Neural progenitor cell (in vitro differentiated cells): ENCODE measurements at regions not wholly inside any gene's neighbourhood (a gene's known extent, or its start where the extent isn't known, plus 50 kb on each side); places are given as distances from the start of the nearest gene placed in this dataset.

ENCODE experiments used
- DNase-seq: peaks from one replicate; pipeline ENCODE4 v3.0.0-alpha.2; 2016; ENCODE audit warnings: low spot score
- H2AFZ ChIP-seq: fragments of 200-600 bp; sonication (generic); replicated peaks from 2 replicates; pipeline ENCODE4 v1.6.1; 2016; ENCODE audit warnings: antibody characterized with exemption
- H3F3A ChIP-seq: fragments of 200-600 bp; sonication (generic); 2 replicates; pipeline ENCODE4 v1.6.1; 2016; ENCODE audit warnings: antibody characterized with exemption, low read depth
- H3K27ac ChIP-seq: fragments of 200-600 bp; sonication (generic); 2 replicates; pipeline ENCODE4 v1.5.1; 2016; ENCODE audit warnings: mild to moderate bottlenecking
- H3K27me3 ChIP-seq: fragments of 200-600 bp; sonication (generic); 2 replicates; pipeline ENCODE4 v1.6.1; 2016; ENCODE audit warnings: mild to moderate bottlenecking, moderate library complexity
- H3K36me3 ChIP-seq: fragments of 200-600 bp; sonication (generic); 2 replicates; pipeline ENCODE4 v1.5.1; 2016
- H3K4me1 ChIP-seq: fragments of 200-600 bp; sonication (generic); 2 replicates; pipeline ENCODE4 v1.6.1; 2016; ENCODE audit warnings: mixed run types
- H3K4me2 ChIP-seq: fragments of 200-600 bp; sonication (generic); 2 replicates; pipeline ENCODE4 v1.6.1; 2016
- H3K4me3 ChIP-seq: fragments of 200-600 bp; sonication (generic); 2 replicates; pipeline ENCODE4 v1.5.1; 2016
- H3K79me2 ChIP-seq: fragments of 200-600 bp; sonication (generic); 2 replicates; pipeline ENCODE4 v1.6.1; 2016; ENCODE audit warnings: low read depth
- H3K9ac ChIP-seq: fragments of 200-600 bp; sonication (generic); 2 replicates; pipeline ENCODE4 v1.6.1; 2016
- H3K9me3 ChIP-seq: fragments of 200-600 bp; sonication (generic); 2 replicates; pipeline ENCODE4 v1.5.1; 2016; ENCODE audit warnings: low read depth
- H4K20me1 ChIP-seq: fragments of 200-600 bp; sonication (generic); 2 replicates; pipeline ENCODE4 v1.6.1; 2016; ENCODE audit warnings: low read depth
- H3K27ac Mint-ChIP-seq: 3 replicates; pipeline ENCODE4 v1.8.0; 2021; ENCODE audit warnings: mixed read lengths
- H3K27me3 Mint-ChIP-seq: 2 replicates; pipeline ENCODE4 v1.8.0; 2022; ENCODE audit warnings: low read depth, mild to moderate bottlenecking, inconsistent platforms, moderate library complexity, mixed read lengths; ENCODE audit not compliant: insufficient read depth
- H3K36me3 Mint-ChIP-seq: 3 replicates; pipeline ENCODE4 v1.8.0; 2021; ENCODE audit warnings: mixed read lengths
- H3K4me1 Mint-ChIP-seq: 3 replicates; pipeline ENCODE4 v1.8.0; 2021; ENCODE audit warnings: mixed read lengths
- H3K4me3 Mint-ChIP-seq: 3 replicates; pipeline ENCODE4 v1.8.0; 2021; ENCODE audit warnings: mild to moderate bottlenecking, moderate library complexity, mixed read lengths
- H3K9me3 Mint-ChIP-seq: 3 replicates; pipeline ENCODE4 v1.8.0; 2020; ENCODE audit warnings: mixed read lengths
- EZH2 ChIP-seq: fragments of 200-600 bp; sonication (generic); IDR thresholded peaks from 2 replicates; pipeline ENCODE4 v1.6.1; 2017; ENCODE audit warnings: antibody characterized with exemption, mild to moderate bottlenecking, moderate library complexity
- EZH2phosphoT487 ChIP-seq: fragments of 200-600 bp; sonication (generic); IDR thresholded peaks from 2 replicates; pipeline ENCODE4 v1.6.1; 2017; ENCODE audit warnings: antibody characterized with exemption
- TF ChIP-seq, protein P1 (sequence below): fragments of 200-600 bp; sonication (generic); IDR thresholded peaks from 2 replicates; pipeline ENCODE4 v1.5.1; 2017; ENCODE audit warnings: antibody characterized with exemption, mild to moderate bottlenecking

DNA sequence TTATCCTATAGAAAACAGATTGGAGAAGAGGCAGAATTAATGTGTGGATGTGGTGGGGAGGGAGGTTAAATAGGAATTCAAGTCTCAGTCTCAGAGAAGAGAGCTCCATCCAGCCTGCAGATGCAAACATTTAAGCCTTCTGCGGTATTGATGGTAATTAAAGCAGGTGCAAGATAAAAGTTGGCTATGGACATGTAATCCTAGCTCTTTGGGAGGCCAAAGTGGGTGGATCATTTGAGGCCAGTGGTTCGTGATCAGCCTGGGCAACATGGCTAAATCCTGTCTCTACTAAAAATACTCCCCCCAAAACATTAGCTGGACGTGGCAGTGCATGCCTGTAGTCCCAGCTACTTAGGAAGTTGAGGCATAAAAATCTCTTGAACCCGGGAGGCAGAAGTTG, 332.7 kb downstream of the PABPC4L start:
- Histone ChIP-seq H3K9me3 (no peaks in the 10 kb centered on the region), H3K79me2 (no peaks in the 10 kb centered on the region), H3K9ac (no peak overlapping the region), H3K27ac (no peak overlapping the region), H2AFZ (no peak overlapping the region), H3K27me3 (no peaks in the 10 kb centered on the region), H3K4me1 (peaks cover 7% of the 10 kb centered on the region), H4K20me1 (no peaks in the 10 kb centered on the region), H3K4me2 (no peak overlapping the region), H3K4me3 (no peak overlapping the region), H3F3A (peaks cover 10% of the 10 kb centered on the region), H3K36me3 (no peaks in the 10 kb centered on the region)
- H3K4me3 Mint-ChIP-seq: no peak overlapping the region
- no peaks in the 10 kb centered on the region for H3K36me3 Mint-ChIP-seq
- peaks cover 3% of the 10 kb centered on the region for H3K27me3 Mint-ChIP-seq
- peaks cover 10% of the 10 kb centered on the region for H3K4me1 Mint-ChIP-seq
- no peaks in the 10 kb centered on the region for H3K9me3 Mint-ChIP-seq
- TF ChIP-seq, protein P1, sequence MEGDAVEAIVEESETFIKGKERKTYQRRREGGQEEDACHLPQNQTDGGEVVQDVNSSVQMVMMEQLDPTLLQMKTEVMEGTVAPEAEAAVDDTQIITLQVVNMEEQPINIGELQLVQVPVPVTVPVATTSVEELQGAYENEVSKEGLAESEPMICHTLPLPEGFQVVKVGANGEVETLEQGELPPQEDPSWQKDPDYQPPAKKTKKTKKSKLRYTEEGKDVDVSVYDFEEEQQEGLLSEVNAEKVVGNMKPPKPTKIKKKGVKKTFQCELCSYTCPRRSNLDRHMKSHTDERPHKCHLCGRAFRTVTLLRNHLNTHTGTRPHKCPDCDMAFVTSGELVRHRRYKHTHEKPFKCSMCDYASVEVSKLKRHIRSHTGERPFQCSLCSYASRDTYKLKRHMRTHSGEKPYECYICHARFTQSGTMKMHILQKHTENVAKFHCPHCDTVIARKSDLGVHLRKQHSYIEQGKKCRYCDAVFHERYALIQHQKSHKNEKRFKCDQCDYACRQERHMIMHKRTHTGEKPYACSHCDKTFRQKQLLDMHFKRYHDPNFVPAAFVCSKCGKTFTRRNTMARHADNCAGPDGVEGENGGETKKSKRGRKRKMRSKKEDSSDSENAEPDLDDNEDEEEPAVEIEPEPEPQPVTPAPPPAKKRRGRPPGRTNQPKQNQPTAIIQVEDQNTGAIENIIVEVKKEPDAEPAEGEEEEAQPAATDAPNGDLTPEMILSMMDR: no peak
- TF ChIP-seq EZH2 (no peak), EZH2phosphoT487 (no peak)
- no peak overlapping the region for H3K27ac Mint-ChIP-seq
- no peak for DNase-seq

DNA sequence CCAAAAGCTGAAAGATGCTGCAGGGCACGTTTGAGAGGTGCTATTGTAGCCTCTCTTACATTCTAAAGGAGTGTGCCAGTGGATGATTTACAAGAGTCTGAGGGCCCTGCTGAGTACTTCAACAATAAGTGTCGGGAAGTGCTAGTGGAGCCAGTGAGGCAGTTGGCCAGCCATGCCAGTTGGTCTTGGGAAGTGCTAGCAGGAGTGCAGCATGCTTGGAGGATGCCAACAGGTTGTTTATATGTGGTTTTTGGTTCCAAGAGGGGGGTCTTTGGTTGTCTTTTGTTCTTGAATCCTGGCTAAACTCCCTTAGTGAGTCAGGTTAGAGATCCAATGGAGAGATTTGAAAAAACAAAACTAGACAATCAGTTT, 335.3 kb downstream of the PABPC4L start:
- Histone ChIP-seq H3K79me2 (no peaks in the 10 kb centered on the region), H2AFZ (no peak overlapping the region), H3K9ac (no peak overlapping the region), H3F3A (no peaks in the 10 kb centered on the region), H3K4me2 (no peak overlapping the region), H4K20me1 (no peaks in the 10 kb centered on the region), H3K36me3 (no peaks in the 10 kb centered on the region), H3K27ac (no peak overlapping the region), H3K9me3 (no peaks in the 10 kb centered on the region), H3K27me3 (no peaks in the 10 kb centered on the region), H3K4me1 (peaks cover 7% of the 10 kb centered on the region), H3K4me3 (no peak overlapping the region)
- Mint-ChIP-seq H3K4me3 (no peak overlapping the region), H3K27me3 (peaks cover 3% of the 10 kb centered on the region), H3K27ac (peak overlapping the region; percentile 21), H3K36me3 (no peaks in the 10 kb centered on the region), H3K4me1 (peaks cover 8% of the 10 kb centered on the region), H3K9me3 (no peaks in the 10 kb centered on the region)
- TF ChIP-seq EZH2: no peak
- no peak for TF ChIP-seq EZH2phosphoT487
- TF ChIP-seq, protein P1: no peak
- no peak for DNase-seq

DNA sequence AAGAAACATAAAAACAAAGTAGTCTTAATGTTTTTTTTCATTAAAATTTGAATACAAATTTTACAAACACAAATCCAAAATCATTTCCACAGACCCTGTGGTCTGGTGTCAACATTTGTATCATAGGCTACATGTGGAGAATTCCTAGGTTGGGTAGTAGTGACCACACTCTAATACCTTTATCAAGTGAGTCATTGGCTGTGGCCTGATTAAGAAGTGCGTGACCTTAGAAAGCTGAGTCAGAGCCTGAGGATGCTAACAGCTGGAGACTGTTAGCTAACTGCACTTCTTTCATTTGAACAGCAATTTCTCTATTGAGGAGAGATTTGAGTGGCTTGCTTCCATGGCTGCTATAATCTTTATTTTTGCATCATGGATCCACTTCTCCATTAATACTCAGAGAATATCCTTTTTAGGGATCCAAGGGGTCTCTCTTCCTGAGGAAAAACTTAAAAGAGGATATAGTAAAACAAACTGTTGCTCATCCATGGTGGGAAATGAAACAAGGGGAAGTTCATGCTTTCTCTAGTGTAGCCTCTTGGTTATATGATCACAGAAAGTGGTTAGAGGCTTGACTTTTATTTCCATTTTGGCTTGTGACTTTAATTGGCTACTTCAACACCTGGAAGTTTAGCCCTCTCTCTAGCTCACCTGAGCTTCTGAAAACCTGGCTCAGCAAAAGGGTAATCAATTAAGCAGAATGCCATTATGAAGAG, 335.8 kb downstream of the PABPC4L start:
- Mint-ChIP-seq H3K9me3 (no peaks in the 10 kb centered on the region), H3K27ac (peak overlapping the region; percentile 21), H3K27me3 (peaks cover 3% of the 10 kb centered on the region), H3K4me3 (no peak overlapping the region), H3K4me1 (peaks cover 8% of the 10 kb centered on the region), H3K36me3 (no peaks in the 10 kb centered on the region)
- Histone ChIP-seq H3K4me1 (peaks cover 7% of the 10 kb centered on the region), H3K27me3 (no peaks in the 10 kb centered on the region), H3K36me3 (no peaks in the 10 kb centered on the region), H3K27ac (no peak overlapping the region), H3K4me3 (no peak overlapping the region), H3K79me2 (no peaks in the 10 kb centered on the region), H3K9me3 (no peaks in the 10 kb centered on the region), H3K9ac (no peak overlapping the region), H4K20me1 (no peaks in the 10 kb centered on the region), H3F3A (no peaks in the 10 kb centered on the region), H3K4me2 (no peak overlapping the region), H2AFZ (no peak overlapping the region)
- DNase-seq: peak; percentile 30
- TF ChIP-seq EZH2phosphoT487: no peak
- TF ChIP-seq EZH2: no peak
- TF ChIP-seq, protein P1: no peak
